B cell (primary cell): ENCODE measurements at regions not wholly inside any gene's neighbourhood (a gene's known extent, or its start where the extent isn't known, plus 50 kb on each side); places are given as distances from the start of the nearest gene placed in this dataset.
"Not testable (repeated sequence)": the region's sequence is repeated elsewhere in the genome, so short reads cannot be mapped to it uniquely, and the experiment has no call there.

Experiments used
- CTCF ChIP-seq: fragments of 200-600 bp; IDR thresholded peaks from one replicate; pipeline ENCODE4 v1.8.0; 2022; ENCODE audit warnings: antibody characterized with exemption, mild to moderate bottlenecking
- EZH2 ChIP-seq: IDR thresholded peaks from 2 replicates; pipeline ENCODE4 v1.6.1; 2012; ENCODE audit warnings: borderline replicate concordance, low read depth, mild to moderate bottlenecking, moderate library complexity, low read length; ENCODE audit not compliant: insufficient read depth, poor library complexity, severe bottlenecking

- not testable (repeated sequence) for TF ChIP-seq CTCF, EZH2
Observed at GRCh38 chr5:62252519-62252918, 53.5 kb upstream of the KIF2A start.
